Activated CD4-positive, alpha-beta memory T cell treated with anti-CD3 and anti-CD28 coated beads for 36 hours (primary cell): ENCODE measurements at regions not wholly inside any gene's neighbourhood (a gene's known extent, or its start where the extent isn't known, plus 50 kb on each side); places are given as distances from the start of the nearest gene placed in this dataset. TPM values are rescaled to one million over a fixed set of nuclear protein-coding genes. Genes with fewer than 3 reads are reported as not detected.

Experiments
- CTCF ChIA-PET: fragments of 350-600 bp; sonication (Branson Sonifier 250); formaldehyde crosslinking; loops from one replicate; lab custom pipeline; 2021; ENCODE audit warnings: antibody characterized with exemption, inconsistent platforms; lab: Charles Lee
- POLR2A ChIA-PET: fragments of 350-600 bp; sonication (Branson Sonifier 250); formaldehyde crosslinking; loops from one replicate; lab custom pipeline; 2021; ENCODE audit warnings: antibody characterized with exemption; lab: Charles Lee
- DNase-seq: peaks from one replicate; pipeline ENCODE4 v3.0.0-alpha.2; 2020
- H3K27ac Mint-ChIP-seq: one replicate; pipeline ENCODE4 v1.8.0; 2021; ENCODE audit warnings: mixed read lengths
- H3K27me3 Mint-ChIP-seq: one replicate; pipeline ENCODE4 v1.8.0; 2021; ENCODE audit warnings: mixed read lengths
- H3K36me3 Mint-ChIP-seq: one replicate; pipeline ENCODE4 v1.8.0; 2021; ENCODE audit warnings: mixed read lengths
- H3K4me1 Mint-ChIP-seq: one replicate; pipeline ENCODE4 v1.8.0; 2021; ENCODE audit warnings: low read depth, mixed read lengths
- H3K4me3 Mint-ChIP-seq: one replicate; pipeline ENCODE4 v1.8.0; 2021; ENCODE audit warnings: mild to moderate bottlenecking, mixed read lengths
- H3K9me3 Mint-ChIP-seq: one replicate; pipeline ENCODE4 v1.8.0; 2021; ENCODE audit warnings: mixed read lengths
- intact Hi-C: fragments of 100-400 bp; cut with micrococcal nuclease; formaldehyde crosslinking; loops from one replicate; pipeline ENCODE4 v1.15.1; 2023
- microRNA-seq: library from miRNA; unstranded; fragments of <30 nt; microRNA quantifications from one replicate; pipeline ENCODE4 v1.2.0, GENCODE V29; 2022; ENCODE audit warnings: borderline number of aligned reads, borderline microRNAs expressed, borderline replicate concordance

DNA sequence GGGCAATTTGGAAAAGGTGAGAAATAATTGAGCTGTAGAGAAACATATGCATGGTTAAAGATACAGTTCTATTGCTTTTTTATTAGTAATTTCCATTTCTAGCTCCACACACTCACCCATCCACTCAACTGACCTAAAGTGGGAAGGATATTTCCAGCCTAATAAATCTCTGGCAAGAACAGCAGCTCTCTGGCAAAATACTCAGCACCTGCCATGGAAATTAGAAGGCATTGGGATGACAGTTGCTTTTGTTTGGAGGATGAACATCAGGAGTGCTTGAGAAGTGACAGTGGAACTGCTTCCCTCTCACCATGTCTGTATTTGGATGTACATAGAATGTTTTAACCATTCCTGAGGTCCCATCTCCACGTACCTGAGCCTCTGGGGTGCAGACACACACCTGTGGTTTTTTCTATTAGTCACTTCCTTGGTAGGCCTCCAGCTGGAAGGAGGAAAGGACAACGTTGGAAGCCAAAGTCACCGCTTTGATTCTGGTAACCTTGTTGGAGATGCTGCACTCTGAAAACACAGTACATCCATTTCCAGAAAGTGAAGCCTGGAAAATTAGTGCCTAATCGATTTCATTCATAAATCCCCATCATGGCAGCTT lies 62.3 kb upstream of the RUNX1 start:
- Mint-ChIP-seq H3K27me3 (no peaks in the 10 kb centered on the region), H3K9me3 (peaks cover 8% of the 10 kb centered on the region), H3K36me3 (peaks cover 4% of the 10 kb centered on the region), H3K27ac (no peak overlapping the region), H3K4me1 (peaks cover 11% of the 10 kb centered on the region), H3K4me3 (no peak overlapping the region)
- POLR2A ChIA-PET, result interaction anchor here (2.5 kb wide), 1 partner anchor 23 kb away, joined by 7 read pairs; no protein-coding TSS in a partner anchor
- intact Hi-C loops, result no loop called here
- CTCF ChIA-PET, result interaction anchor here (1.1 kb wide), 1 partner anchor 11 kb away, joined by 3 read pairs; no protein-coding TSS in a partner anchor
- DNase-seq, result no peak

DNA sequence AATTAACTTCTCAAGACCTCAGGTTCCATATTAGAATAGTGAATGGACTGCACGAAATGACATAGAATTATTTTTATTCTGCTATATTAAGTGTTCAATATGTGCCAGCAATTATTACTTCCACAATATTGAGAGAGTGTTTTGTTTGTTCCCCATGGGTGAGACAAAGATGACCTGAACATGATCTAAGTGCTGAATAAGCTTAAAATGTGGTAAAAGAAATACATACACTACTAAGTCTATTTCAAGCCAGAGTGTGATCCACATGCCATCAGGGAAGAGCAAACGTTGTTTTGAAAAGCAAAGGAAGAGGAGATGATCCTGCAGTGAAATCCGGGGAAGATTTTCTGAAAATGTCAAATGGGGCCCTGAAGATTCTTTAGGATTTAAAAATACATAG lies 59.8 kb upstream of the RUNX1 start:
- H3K9me3 Mint-ChIP-seq, result peaks cover 8% of the 10 kb centered on the region
- H3K4me3 Mint-ChIP-seq, result no peak overlapping the region
- peaks cover 11% of the 10 kb centered on the region for H3K4me1 Mint-ChIP-seq
- intact Hi-C loops, result no loop called here
- no peaks in the 10 kb centered on the region for H3K27me3 Mint-ChIP-seq
- no peak for DNase-seq
- CTCF ChIA-PET, result no interaction called here
- peaks cover 4% of the 10 kb centered on the region for H3K36me3 Mint-ChIP-seq
- POLR2A ChIA-PET, result no interaction called here
- no peak overlapping the region for H3K27ac Mint-ChIP-seq

DNA sequence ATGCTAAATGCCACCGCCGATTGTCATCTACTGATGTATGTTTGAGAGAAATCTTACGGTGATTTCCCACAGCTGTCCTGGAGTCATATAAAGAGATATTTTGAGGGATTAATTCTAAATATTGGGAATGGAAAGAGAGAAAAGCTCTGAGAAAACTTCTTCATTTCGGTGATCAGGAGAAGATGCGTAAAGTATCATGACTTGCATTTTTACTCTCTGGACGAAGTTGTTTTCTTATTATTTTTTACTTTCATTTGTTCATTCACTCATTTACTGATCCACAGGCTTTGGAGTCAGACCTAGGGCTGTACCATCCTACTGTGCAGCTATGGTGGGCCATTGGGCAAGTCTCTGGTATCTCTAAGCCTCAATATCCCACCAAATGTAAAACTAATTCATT lies 58.4 kb upstream of the RUNX1 start:
- intact Hi-C loops, result no loop called here
- POLR2A ChIA-PET, result no interaction called here
- CTCF ChIA-PET, result no interaction called here

DNA sequence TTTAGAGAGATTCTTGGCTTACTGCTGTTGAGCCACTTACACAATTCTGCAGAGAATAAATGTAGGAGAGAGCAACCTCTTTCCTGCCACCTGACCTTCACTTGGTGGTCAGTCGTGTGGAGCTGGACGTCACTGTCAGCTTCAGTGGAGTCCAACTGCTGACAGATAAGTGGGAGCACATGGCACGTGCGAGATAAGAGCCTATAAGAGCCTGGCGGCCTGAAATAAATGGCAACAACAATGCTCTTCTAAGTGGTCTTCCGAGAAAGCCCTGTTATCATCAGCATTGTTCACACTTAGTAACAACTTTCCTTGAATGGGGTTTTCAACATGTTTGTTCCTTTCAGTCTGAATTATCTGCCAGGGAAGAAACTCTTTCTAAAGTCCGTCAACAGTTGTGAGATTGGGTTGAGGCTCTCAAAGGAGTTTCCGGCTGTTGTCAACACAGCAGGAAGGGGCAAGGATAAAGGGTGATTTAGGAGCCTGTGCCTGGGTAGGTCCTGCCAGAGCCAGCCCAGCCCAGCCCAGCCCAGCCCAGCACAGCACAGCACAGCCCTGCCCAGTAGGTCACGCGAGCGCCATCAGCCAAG lies 57.2 kb upstream of the RUNX1 start:
- H3K4me1 Mint-ChIP-seq, result no peaks in the 10 kb centered on the region
- H3K4me3 Mint-ChIP-seq, result no peak overlapping the region
- no peak for DNase-seq
- no peaks in the 10 kb centered on the region for H3K27me3 Mint-ChIP-seq
- H3K9me3 Mint-ChIP-seq, result no peaks in the 10 kb centered on the region
- ChIA-PET CTCF (no interaction called here), POLR2A (interaction anchor here (0.7 kb wide), 1 partner anchor 20 kb away, joined by 5 read pairs; no protein-coding TSS in a partner anchor)
- H3K27ac Mint-ChIP-seq, result no peak overlapping the region
- no peaks in the 10 kb centered on the region for H3K36me3 Mint-ChIP-seq
- intact Hi-C loops, result no loop called here

More for the DNA sequence above, 58.4 kb upstream of the RUNX1 start:
- Mint-ChIP-seq H3K27ac (no peak overlapping the region), H3K4me1 (peaks cover under 1% of the 10 kb centered on the region), H3K27me3 (no peaks in the 10 kb centered on the region), H3K4me3 (no peak overlapping the region), H3K9me3 (no peaks in the 10 kb centered on the region), H3K36me3 (no peaks in the 10 kb centered on the region)
- no peak for DNase-seq

DNA sequence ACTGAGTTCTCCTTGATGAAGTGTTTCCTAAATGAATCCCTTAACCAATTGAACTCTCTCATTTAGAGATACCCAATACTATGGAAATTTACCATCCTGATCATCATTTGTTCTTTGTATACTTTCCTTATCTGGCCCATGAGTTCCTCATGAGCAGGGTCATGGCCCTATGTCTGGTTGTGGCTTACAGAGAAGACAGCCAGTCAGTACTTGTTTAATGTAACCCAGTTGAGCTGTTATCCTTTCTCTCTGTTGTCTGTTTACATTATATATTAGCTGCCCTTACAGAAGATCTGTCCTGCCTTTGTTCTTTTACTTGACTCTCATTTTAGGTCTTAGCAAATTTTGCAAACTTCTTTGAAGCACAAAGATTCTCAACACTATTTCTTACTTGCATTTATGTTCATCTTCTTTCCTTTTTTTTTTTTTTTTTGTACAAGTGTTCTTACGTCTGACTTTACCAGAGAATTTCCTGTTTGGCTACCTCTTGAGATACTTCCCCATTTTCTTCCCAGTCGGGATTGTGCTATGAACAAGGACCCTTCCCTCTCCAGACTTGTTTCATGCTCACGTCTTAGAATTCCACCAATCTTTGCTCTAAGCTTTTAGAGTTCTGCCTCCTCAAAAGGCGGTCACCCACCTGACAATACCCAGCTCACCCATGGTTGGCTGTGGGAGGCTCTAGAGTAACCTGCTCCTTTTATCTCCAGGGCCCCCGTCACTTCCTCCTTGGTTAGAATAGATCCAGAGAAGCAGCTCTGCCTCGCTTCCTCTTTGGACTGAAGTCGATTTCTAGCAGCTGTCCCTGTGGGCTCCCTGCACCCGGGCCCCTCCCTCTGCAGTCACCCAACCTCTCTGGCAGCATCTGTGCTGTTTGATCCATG lies 53.6 kb upstream of the RUNX1 start:
- Mint-ChIP-seq H3K27me3 (no peaks in the 10 kb centered on the region), H3K4me1 (peaks cover 7% of the 10 kb centered on the region), H3K4me3 (no peak overlapping the region), H3K36me3 (no peaks in the 10 kb centered on the region), H3K9me3 (no peaks in the 10 kb centered on the region), H3K27ac (no peak overlapping the region)
- CTCF ChIA-PET, result no interaction called here
- intact Hi-C loops, result no loop called here
- peak; percentile 46 for DNase-seq
- POLR2A ChIA-PET, result no interaction called here

DNA sequence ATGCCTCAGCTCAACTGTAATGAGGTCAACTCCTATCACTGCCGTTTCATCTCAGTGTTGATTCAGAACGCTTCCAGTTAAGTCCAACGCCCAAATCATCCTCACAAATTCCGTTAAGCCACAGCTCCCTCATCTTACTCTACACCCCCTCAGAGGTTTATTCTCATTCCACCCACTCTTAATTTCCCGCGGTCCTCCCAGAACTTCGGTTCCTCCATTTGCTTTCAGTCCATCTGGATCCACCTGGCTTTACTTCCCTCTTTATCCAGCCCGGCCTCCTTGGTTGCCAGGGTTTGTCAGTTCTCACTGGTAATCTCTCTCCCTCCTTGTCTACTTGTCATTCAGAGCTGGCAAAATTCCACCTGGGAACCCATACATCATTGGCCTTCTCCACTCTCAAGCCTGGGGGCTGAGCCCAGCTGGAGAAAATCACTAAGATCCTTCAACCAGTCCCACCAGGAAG lies 51.3 kb upstream of the RUNX1 start:
- H3K27ac Mint-ChIP-seq, result no peak overlapping the region
- no peaks in the 10 kb centered on the region for H3K27me3 Mint-ChIP-seq
- CTCF ChIA-PET, result interaction anchor here (0.6 to 1.4 kb wide), 3 partner anchors 11 to 257 kb away, joined by 3 to 5 read pairs (median 3); no protein-coding TSS in a partner anchor
- intact Hi-C loops, result no loop called here
- no peak overlapping the region for H3K4me3 Mint-ChIP-seq
- DNase-seq, result peak; percentile 28
- POLR2A ChIA-PET, result interaction anchor here (0.8 to 2.1 kb wide), 7 partner anchors 12 to 212 kb away, joined by 3 to 7 read pairs (median 5); no protein-coding TSS in a partner anchor
- H3K4me1 Mint-ChIP-seq, result peaks cover 30% of the 10 kb centered on the region
- H3K9me3 Mint-ChIP-seq, result no peaks in the 10 kb centered on the region
- H3K36me3 Mint-ChIP-seq, result no peaks in the 10 kb centered on the region

DNA sequence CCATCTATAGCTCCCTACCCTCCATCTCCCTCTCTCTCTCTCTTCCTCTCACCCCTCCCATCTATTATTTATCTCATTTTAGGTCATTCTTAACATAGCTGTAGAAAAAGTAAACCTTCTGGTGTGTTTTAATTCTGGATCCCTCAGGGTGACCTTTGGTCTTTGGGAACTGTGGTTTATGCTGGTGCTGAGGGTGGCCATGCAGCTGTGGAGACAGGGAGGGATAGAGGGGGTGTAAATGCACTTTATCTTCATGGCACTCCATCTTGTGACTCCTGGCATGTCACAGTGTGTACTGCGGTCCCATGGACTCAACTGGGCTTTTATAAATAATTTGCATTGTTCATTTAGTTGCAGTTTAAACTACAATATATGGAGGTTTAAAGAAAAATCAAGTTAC lies 50.2 kb upstream of the RUNX1 start:
- Mint-ChIP-seq H3K36me3 (no peaks in the 10 kb centered on the region), H3K9me3 (no peaks in the 10 kb centered on the region), H3K4me1 (peaks cover 40% of the 10 kb centered on the region), H3K27me3 (no peaks in the 10 kb centered on the region), H3K4me3 (no peak overlapping the region), H3K27ac (peak overlapping the region; percentile 57)
- no peak for DNase-seq
- ChIA-PET POLR2A (interaction anchor here (0.7 to 1.3 kb wide), 5 partner anchors 11 to 214 kb away, joined by 3 to 6 read pairs (median 5); no protein-coding TSS in a partner anchor), CTCF (interaction anchor here (0.5 to 1.4 kb wide), 3 partner anchors 11 to 258 kb away, joined by 3 to 5 read pairs (median 3); no protein-coding TSS in a partner anchor)
- intact Hi-C loops, result loop anchor here (5.0 kb wide), 1 partner anchor 298 kb away; no protein-coding TSS in a partner anchor

Small RNA genes in the stretch of these regions (microRNA-seq; reads per million reads assigned to microRNA genes)
- not detected for gene MIR802
